OCI-LY1 (cell line): ENCODE measurements at regions not wholly inside any gene's neighbourhood (a gene's known extent, or its start where the extent isn't known, plus 50 kb on each side); places are given as distances from the start of the nearest gene placed in this dataset.

ENCODE experiments used
- H2AFZ ChIP-seq: fragments of 200-600 bp; sonication (generic), shearing (Covaris generic); 2 replicates; pipeline ENCODE4 v1.6.0; 2014; ENCODE audit warnings: antibody characterized with exemption, mild to moderate bottlenecking, low read length
- H3F3A ChIP-seq: fragments of 200-600 bp; sonication (generic), shearing (Covaris generic); 2 replicates; pipeline ENCODE4 v1.6.0; 2014; ENCODE audit warnings: mild to moderate bottlenecking, antibody characterized with exemption, low read length, moderate library complexity; ENCODE audit not compliant: insufficient read depth
- H3K27ac ChIP-seq: fragments of 200-600 bp; sonication (generic); 2 replicates; pipeline ENCODE4 v1.5.1; 2014; ENCODE audit warnings: low read length, mixed run types, mild to moderate bottlenecking, low read depth; ENCODE audit not compliant: poor library complexity, severe bottlenecking
- H3K27me3 ChIP-seq: fragments of 200-600 bp; sonication (generic); 2 replicates; pipeline ENCODE4 v1.6.0; 2014; ENCODE audit warnings: antibody characterized with exemption, mild to moderate bottlenecking, low read length, moderate library complexity; ENCODE audit not compliant: insufficient read depth
- H3K36me3 ChIP-seq: fragments of 200-600 bp; sonication (generic); 2 replicates; pipeline ENCODE4 v1.6.1; 2014; ENCODE audit warnings: mild to moderate bottlenecking, antibody characterized with exemption, low read length, moderate library complexity, mixed read lengths; ENCODE audit not compliant: insufficient read depth
- H3K4me1 ChIP-seq: fragments of 200-600 bp; sonication (generic); 2 replicates; pipeline ENCODE4 v1.5.1; 2014; ENCODE audit warnings: mild to moderate bottlenecking, low read length, moderate library complexity; ENCODE audit not compliant: insufficient read depth, severe bottlenecking
- H3K4me2 ChIP-seq: fragments of 200-600 bp; sonication (generic), shearing (Covaris generic); 2 replicates; pipeline ENCODE4 v1.6.1; 2014; ENCODE audit warnings: low read length
- H3K4me3 ChIP-seq: fragments of 200-600 bp; sonication (generic); 2 replicates; pipeline ENCODE4 v1.5.1; 2014; ENCODE audit warnings: low read length, low read depth, mild to moderate bottlenecking, mixed read lengths; ENCODE audit not compliant: poor library complexity, severe bottlenecking
- H3K79me2 ChIP-seq: fragments of 200-600 bp; shearing (Covaris generic); 2 replicates; pipeline ENCODE4 v1.6.1; 2016; ENCODE audit warnings: mixed run types, low read length, mixed read lengths; ENCODE audit not compliant: insufficient read depth
- H3K9ac ChIP-seq: fragments of 200-600 bp; sonication (generic), shearing (Covaris generic); 2 replicates; pipeline ENCODE4 v1.6.1; 2014; ENCODE audit warnings: mild to moderate bottlenecking, low read length, mixed read lengths
- H3K9me2 ChIP-seq: fragments of 200-600 bp; sonication (generic), shearing (Covaris generic); 2 replicates; pipeline ENCODE4 v1.6.1; 2014; ENCODE audit warnings: low read depth, mild to moderate bottlenecking, low read length, mixed read lengths
- H3K9me3 ChIP-seq: fragments of 200-600 bp; shearing (Covaris generic); 2 replicates; pipeline ENCODE4 v1.6.1; 2014; ENCODE audit warnings: low read length, mixed read lengths
- H4K20me1 ChIP-seq: fragments of 200-600 bp; sonication (generic), shearing (Covaris generic); 2 replicates; pipeline ENCODE4 v1.6.0; 2016; ENCODE audit warnings: mild to moderate bottlenecking, low read length; ENCODE audit not compliant: insufficient read depth
- EZH2 ChIP-seq: fragments of 200-600 bp; sonication (generic), shearing (Covaris generic); IDR thresholded peaks from 2 replicates; pipeline ENCODE4 v1.8.0; 2017; ENCODE audit warnings: borderline replicate concordance, mixed run types, mild to moderate bottlenecking, antibody characterized with exemption, low read length, moderate library complexity, mixed read lengths
- TF ChIP-seq, protein P1 (sequence below): fragments of 200-600 bp; sonication (generic), shearing (Covaris generic); IDR thresholded peaks from 2 replicates; pipeline ENCODE4 v1.5.1; 2017; ENCODE audit warnings: mild to moderate bottlenecking, antibody characterized with exemption, low read length, moderate library complexity, mixed read lengths

DNA sequence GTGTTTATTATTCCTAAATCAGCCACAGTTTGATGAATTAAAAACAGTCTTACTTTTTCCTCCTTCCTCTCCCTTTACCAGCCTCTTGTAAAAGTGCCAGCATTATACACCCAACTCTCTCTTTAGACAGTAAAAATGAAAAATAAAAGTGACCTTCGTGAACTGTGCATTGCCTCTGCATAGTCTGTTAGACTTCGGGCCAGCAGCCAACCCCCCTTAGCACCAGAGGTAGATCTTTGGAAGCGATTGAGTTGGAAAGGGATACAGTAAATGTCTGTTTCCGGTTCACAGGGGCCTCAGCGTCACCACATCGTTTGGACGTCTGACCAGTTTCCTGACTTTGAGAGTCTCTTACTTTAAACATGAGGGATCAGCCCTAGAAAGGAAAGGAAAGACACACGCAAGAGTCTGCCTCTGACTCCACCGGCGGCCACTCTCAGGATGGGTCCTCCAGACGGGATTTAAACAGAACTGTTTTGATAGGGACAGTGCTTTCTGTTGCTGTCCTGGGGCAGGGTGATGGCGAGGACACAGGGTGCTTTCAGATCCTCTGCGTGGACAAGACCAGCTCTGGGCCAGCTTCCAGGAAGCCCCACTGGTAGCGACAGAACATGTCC, 206.6 kb upstream of the PREP start:
- H3K4me2 ChIP-seq: no peak overlapping the region

DNA sequence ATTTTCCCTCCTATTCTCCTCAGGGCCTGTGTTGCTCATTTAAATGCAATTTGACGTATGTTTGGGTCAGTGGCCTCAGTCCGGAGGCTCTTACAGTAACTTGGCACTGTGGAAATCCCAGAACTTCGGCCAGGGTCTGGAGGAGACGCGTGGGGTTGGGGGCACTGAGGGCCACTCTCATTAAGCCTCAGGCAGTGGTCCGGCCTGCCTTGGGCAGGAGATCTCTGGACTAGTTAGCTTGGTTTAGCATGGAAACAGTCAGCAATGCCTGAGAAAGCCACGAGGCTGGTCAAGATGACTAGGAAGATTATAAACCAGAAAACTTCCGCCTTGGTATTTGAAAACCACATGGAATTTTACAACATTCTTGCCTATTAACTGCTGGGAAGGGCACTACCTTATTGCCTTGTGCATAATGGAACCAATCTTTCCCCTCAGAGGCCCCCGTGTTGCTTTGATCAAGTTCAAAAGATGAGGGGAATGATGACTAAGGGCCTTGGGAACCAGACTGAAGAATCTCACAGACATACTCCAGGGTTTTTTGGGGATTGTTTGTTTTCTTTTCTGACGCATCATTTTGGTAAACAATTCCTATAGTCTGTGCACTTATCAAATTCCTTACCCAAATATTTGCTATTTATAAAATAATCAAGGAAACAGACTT, 206.0 kb upstream of the PREP start:
- Histone ChIP-seq H3K4me1 (peaks cover 22% of the 10 kb centered on the region), H3K9me2 (no peaks in the 10 kb centered on the region), H3K36me3 (no peaks in the 10 kb centered on the region), H3F3A (no peaks in the 10 kb centered on the region), H3K9ac (no peak overlapping the region), H3K27ac (no peak overlapping the region), H3K4me2 (no peak overlapping the region), H3K9me3 (no peaks in the 10 kb centered on the region), H3K27me3 (no peaks in the 10 kb centered on the region), H4K20me1 (no peaks in the 10 kb centered on the region), H3K79me2 (no peaks in the 10 kb centered on the region), H3K4me3 (no peak overlapping the region), H2AFZ (no peak overlapping the region)
- TF ChIP-seq, protein P1, sequence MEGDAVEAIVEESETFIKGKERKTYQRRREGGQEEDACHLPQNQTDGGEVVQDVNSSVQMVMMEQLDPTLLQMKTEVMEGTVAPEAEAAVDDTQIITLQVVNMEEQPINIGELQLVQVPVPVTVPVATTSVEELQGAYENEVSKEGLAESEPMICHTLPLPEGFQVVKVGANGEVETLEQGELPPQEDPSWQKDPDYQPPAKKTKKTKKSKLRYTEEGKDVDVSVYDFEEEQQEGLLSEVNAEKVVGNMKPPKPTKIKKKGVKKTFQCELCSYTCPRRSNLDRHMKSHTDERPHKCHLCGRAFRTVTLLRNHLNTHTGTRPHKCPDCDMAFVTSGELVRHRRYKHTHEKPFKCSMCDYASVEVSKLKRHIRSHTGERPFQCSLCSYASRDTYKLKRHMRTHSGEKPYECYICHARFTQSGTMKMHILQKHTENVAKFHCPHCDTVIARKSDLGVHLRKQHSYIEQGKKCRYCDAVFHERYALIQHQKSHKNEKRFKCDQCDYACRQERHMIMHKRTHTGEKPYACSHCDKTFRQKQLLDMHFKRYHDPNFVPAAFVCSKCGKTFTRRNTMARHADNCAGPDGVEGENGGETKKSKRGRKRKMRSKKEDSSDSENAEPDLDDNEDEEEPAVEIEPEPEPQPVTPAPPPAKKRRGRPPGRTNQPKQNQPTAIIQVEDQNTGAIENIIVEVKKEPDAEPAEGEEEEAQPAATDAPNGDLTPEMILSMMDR: no peak
- TF ChIP-seq EZH2: no peak

More for the DNA sequence above, 206.6 kb upstream of the PREP start:
- Histone ChIP-seq H3K4me1 (peaks cover 22% of the 10 kb centered on the region), H3K27me3 (no peaks in the 10 kb centered on the region), H3K27ac (no peak overlapping the region), H3K79me2 (no peaks in the 10 kb centered on the region), H3F3A (no peaks in the 10 kb centered on the region), H3K9me2 (no peaks in the 10 kb centered on the region), H3K36me3 (no peaks in the 10 kb centered on the region), H2AFZ (no peak overlapping the region), H4K20me1 (no peaks in the 10 kb centered on the region), H3K4me3 (no peak overlapping the region), H3K9ac (no peak overlapping the region), H3K9me3 (no peaks in the 10 kb centered on the region)
- TF ChIP-seq EZH2: no peak

DNA sequence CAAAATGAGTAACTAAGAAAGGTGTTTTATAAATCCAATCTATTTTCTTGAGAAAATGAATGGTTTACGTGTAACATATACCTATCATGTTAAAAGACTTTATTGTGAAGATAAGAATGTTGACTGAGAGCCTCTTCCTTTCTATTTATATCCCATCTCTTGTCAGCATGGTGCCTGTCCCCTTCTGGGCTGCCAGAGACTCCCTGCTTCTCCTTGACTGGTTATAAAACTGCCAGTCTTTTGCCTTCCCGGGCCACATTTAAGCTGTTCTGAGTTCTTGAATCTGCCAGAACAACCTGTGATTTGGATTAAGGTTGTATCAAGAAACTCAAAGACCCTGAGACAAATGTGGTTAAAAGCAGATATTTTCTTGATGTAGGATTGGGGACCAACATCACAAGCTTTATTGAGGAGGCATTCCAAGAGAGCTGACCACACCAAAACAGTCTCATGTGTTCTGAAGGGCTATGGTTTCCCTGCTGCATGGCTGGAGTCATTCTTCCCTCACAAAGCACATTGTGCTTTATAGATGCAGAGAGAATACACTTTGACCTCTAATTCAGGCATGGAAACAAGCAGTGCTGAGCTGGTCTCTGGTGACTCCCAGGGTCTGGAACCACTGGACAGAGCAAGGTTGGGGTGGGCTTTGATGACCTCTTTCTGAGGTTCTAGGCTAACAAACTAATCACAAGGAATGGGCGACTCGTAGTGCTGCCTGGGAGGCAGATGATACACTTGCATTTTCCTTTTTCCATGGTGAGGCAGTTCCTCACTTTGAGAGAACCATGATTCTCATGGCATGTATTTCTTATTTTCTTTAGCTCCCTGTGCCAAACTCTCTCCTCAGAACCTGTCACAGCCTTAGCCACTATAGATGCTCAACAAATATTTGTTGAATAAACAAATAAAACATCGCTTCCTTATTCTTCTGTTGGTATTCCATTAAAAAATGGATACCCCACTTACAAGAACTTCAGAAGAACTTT, 205.0 kb upstream of the PREP start:
- no peak overlapping the region for H2AFZ ChIP-seq
- no peaks in the 10 kb centered on the region for H3K79me2 ChIP-seq
- H3K4me2 ChIP-seq: no peak overlapping the region
- H3K36me3 ChIP-seq: no peaks in the 10 kb centered on the region
- no peaks in the 10 kb centered on the region for H4K20me1 ChIP-seq
- no peaks in the 10 kb centered on the region for H3F3A ChIP-seq
- no peaks in the 10 kb centered on the region for H3K9me3 ChIP-seq
- H3K4me1 ChIP-seq: peaks cover 18% of the 10 kb centered on the region
- no peaks in the 10 kb centered on the region for H3K9me2 ChIP-seq
- no peaks in the 10 kb centered on the region for H3K27me3 ChIP-seq
- H3K27ac ChIP-seq: no peak overlapping the region
- no peak for TF ChIP-seq EZH2
- TF ChIP-seq, protein P1: no peak
- H3K4me3 ChIP-seq: no peak overlapping the region
- no peak overlapping the region for H3K9ac ChIP-seq
